Endothelial cell of umbilical vein (primary cell): ENCODE measurements at regions not wholly inside any gene's neighbourhood (a gene's known extent, or its start where the extent isn't known, plus 50 kb on each side); places are given as distances from the start of the nearest gene placed in this dataset.

ENCODE experiments used
- GATA2 ChIP-seq: IDR thresholded peaks from 2 replicates; pipeline ENCODE4 v1.7.0; 2011; ENCODE audit warnings: low read depth, mild to moderate bottlenecking, moderate library complexity, mixed read lengths, low read length; ENCODE audit not compliant: insufficient read length, insufficient read depth
- POLR2A ChIP-seq: IDR thresholded peaks from 2 replicates; pipeline ENCODE4 v1.6.1; 2012; ENCODE audit warnings: low read depth, mild to moderate bottlenecking, control low read depth, low read length
- POLR2AphosphoS5 ChIP-seq: IDR thresholded peaks from 2 replicates; pipeline ENCODE4 v1.6.1; 2012; ENCODE audit warnings: low read depth, mild to moderate bottlenecking, control low read depth, low read length, moderate library complexity; ENCODE audit not compliant: insufficient read depth
- TF ChIP-seq, protein P1 (sequence below), 2 donors: IDR thresholded peaks; 1 replicate in 1 of 2; 2 replicates in 1 of 2; pipeline ENCODE4 v1.5.1; 2011; ENCODE audit warnings: low read length in 2 of 2, mild to moderate bottlenecking in 2 of 2, moderate library complexity in 2 of 2, control low read depth in 1 of 2, inconsistent platforms in 1 of 2, low read depth in 1 of 2; ENCODE audit not compliant: insufficient read depth in 1 of 2; ENCODE audit errors: extremely low read depth in 1 of 2

DNA sequence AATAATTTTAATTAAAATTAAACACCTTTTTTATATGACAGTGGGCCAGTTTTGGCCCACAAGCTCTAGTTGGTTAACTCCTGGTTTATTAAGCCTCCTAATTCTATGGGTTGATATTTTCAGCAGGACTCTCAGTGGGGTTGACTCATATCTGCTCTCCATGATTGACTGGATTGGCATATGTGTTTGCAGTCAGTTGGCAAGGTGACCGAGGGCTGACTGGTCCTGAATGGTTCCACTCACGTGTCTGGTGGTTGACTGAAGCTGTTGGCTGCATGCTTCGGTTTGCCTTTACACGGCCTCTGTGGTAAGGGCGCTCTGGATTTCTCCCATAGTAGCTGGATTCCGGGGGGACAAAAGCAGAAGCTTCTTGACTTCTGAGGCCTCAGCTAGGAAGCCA, 65.3 kb upstream of the ZNF280D start:
- TF ChIP-seq POLR2A, result no peak
- TF ChIP-seq, protein P1, sequence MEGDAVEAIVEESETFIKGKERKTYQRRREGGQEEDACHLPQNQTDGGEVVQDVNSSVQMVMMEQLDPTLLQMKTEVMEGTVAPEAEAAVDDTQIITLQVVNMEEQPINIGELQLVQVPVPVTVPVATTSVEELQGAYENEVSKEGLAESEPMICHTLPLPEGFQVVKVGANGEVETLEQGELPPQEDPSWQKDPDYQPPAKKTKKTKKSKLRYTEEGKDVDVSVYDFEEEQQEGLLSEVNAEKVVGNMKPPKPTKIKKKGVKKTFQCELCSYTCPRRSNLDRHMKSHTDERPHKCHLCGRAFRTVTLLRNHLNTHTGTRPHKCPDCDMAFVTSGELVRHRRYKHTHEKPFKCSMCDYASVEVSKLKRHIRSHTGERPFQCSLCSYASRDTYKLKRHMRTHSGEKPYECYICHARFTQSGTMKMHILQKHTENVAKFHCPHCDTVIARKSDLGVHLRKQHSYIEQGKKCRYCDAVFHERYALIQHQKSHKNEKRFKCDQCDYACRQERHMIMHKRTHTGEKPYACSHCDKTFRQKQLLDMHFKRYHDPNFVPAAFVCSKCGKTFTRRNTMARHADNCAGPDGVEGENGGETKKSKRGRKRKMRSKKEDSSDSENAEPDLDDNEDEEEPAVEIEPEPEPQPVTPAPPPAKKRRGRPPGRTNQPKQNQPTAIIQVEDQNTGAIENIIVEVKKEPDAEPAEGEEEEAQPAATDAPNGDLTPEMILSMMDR (IDR thresholded peaks at IDR 0.05; ENCODE audit: extremely low read depth in 1 of 2, insufficient read depth in 1 of 2, low read depth in 1 of 2, low read length in 2 of 2), result no peak
- no peak for TF ChIP-seq POLR2AphosphoS5
- no peak for TF ChIP-seq GATA2
